DND-41 (cell line): ENCODE measurements at regions not wholly inside any gene's neighbourhood (a gene's known extent, or its start where the extent isn't known, plus 50 kb on each side); places are given as distances from the start of the nearest gene placed in this dataset.

Experiments used
- ATAC-seq: fragments of 200-7000 bp; cut with Tn5 transposase; 3 replicates; pipeline ENCODE4 v1.9.1; 2021; ENCODE audit warnings: low read depth; ENCODE audit not compliant: insufficient read depth
- DNase-seq: peaks from one replicate; pipeline ENCODE4 v3.0.0-alpha.2; 2020
- H2AFZ ChIP-seq: 2 replicates; pipeline ENCODE4 v1.6.0; 2012; ENCODE audit warnings: low read depth, low read length
- H3K27ac ChIP-seq: 2 replicates; pipeline ENCODE4 v1.5.1; 2012; ENCODE audit warnings: low read length, inconsistent platforms
- H3K27me3 ChIP-seq: fragments of 200-600 bp; sonication (generic); 2 replicates; pipeline ENCODE4 v1.6.0; 2012; ENCODE audit warnings: low read length, mild to moderate bottlenecking, inconsistent platforms; ENCODE audit not compliant: insufficient read depth, poor library complexity
- H3K36me3 ChIP-seq: 2 replicates; pipeline ENCODE4 v1.5.1; 2012; ENCODE audit warnings: low read length, inconsistent platforms; ENCODE audit not compliant: insufficient read depth
- H3K4me1 ChIP-seq: 2 replicates; pipeline ENCODE4 v1.5.1; 2012; ENCODE audit warnings: mild to moderate bottlenecking, low read length; ENCODE audit not compliant: insufficient read depth
- H3K4me2 ChIP-seq: 2 replicates; pipeline ENCODE4 v1.6.0; 2012; ENCODE audit warnings: mild to moderate bottlenecking, moderate library complexity, low read length, inconsistent platforms; ENCODE audit not compliant: insufficient read depth
- H3K4me3 ChIP-seq, 2 experiments: fragments of 200-600 bp in 1 of 2; shearing (Covaris generic) in 1 of 2; 2 replicates each; pipeline ENCODE4 v1.5.1; 2012 to 2016; ENCODE audit warnings: inconsistent platforms in 2 of 2, low read length in 2 of 2, mild to moderate bottlenecking in 2 of 2, low read depth in 1 of 2, moderate library complexity in 1 of 2
- H3K79me2 ChIP-seq: 2 replicates; pipeline ENCODE4 v1.6.0; 2012; ENCODE audit warnings: low read length, inconsistent platforms; ENCODE audit not compliant: insufficient read depth
- H3K9ac ChIP-seq: 2 replicates; pipeline ENCODE4 v1.6.0; 2012; ENCODE audit warnings: low read depth, mild to moderate bottlenecking, inconsistent platforms, low read length, moderate library complexity
- H3K9me3 ChIP-seq: 2 replicates; pipeline ENCODE4 v1.5.1; 2012; ENCODE audit warnings: low read length, moderate library complexity, mild to moderate bottlenecking, inconsistent platforms; ENCODE audit not compliant: insufficient read depth, severe bottlenecking
- H4K20me1 ChIP-seq: 2 replicates; pipeline ENCODE4 v1.6.0; 2012; ENCODE audit warnings: low read length; ENCODE audit not compliant: insufficient read depth
- CTCF ChIP-seq: IDR thresholded peaks from 2 replicates; pipeline ENCODE4 v1.5.1; 2012; ENCODE audit warnings: borderline replicate concordance, low read length, moderate library complexity, mild to moderate bottlenecking; ENCODE audit not compliant: poor library complexity, severe bottlenecking; ENCODE audit errors: extremely low read depth
- EZH2 ChIP-seq: IDR thresholded peaks from 3 replicates; pipeline ENCODE4 v1.6.1; 2012; ENCODE audit warnings: borderline replicate concordance, low read depth, mild to moderate bottlenecking, moderate library complexity, low read length, inconsistent platforms; ENCODE audit not compliant: severe bottlenecking

GRCh38 chr2:43088143-43089073 lies 138.0 kb downstream of the ZFP36L2 start:
- peaks cover 10% of the 10 kb centered on the region for H3K9me3 ChIP-seq
- no peak for ATAC-seq
- no peak for DNase-seq
- peak overlapping the region; percentile 1; the same call in 1 of the 2 replicates for H3K27ac ChIP-seq
- no peak overlapping the region for H3K4me3 ChIP-seq
- H3K27me3 ChIP-seq: no peaks in the 10 kb centered on the region
- no peak overlapping the region for H3K9ac ChIP-seq
- H3K4me1 ChIP-seq: peaks cover 40% of the 10 kb centered on the region
- no peaks in the 10 kb centered on the region for H4K20me1 ChIP-seq
- no peaks in the 10 kb centered on the region for H3K36me3 ChIP-seq
- no peak overlapping the region for H2AFZ ChIP-seq
- H3K79me2 ChIP-seq: no peaks in the 10 kb centered on the region
- no peak overlapping the region for H3K4me2 ChIP-seq
- TF ChIP-seq CTCF (no peak), EZH2 (no peak)

GRCh38 chr2:43087413-43087812 lies 139.0 kb downstream of the ZFP36L2 start:
- Histone ChIP-seq H4K20me1 (no peaks in the 10 kb centered on the region), H2AFZ (no peak overlapping the region), H3K36me3 (no peaks in the 10 kb centered on the region), H3K9ac (no peak overlapping the region), H3K9me3 (peaks cover 10% of the 10 kb centered on the region), H3K4me3 (no peak overlapping the region), H3K27me3 (no peaks in the 10 kb centered on the region), H3K4me1 (peaks cover 50% of the 10 kb centered on the region), H3K27ac (peak overlapping the region; percentile 84), H3K4me2 (no peak overlapping the region), H3K79me2 (no peaks in the 10 kb centered on the region)
- no peak for ATAC-seq
- TF ChIP-seq EZH2 (no peak), CTCF (no peak)
- DNase-seq: no peak

- peak overlapping the region; percentile 84 for H3K27ac ChIP-seq
- peaks cover 10% of the 10 kb centered on the region for H3K9me3 ChIP-seq
- DNase-seq (no peak), ATAC-seq (no peak)
- no peaks in the 10 kb centered on the region for H4K20me1 ChIP-seq
- H3K27me3 ChIP-seq: no peaks in the 10 kb centered on the region
- H2AFZ ChIP-seq: no peak overlapping the region
- H3K4me3 ChIP-seq: no peak overlapping the region
- H3K79me2 ChIP-seq: no peaks in the 10 kb centered on the region
- TF ChIP-seq CTCF (no peak), EZH2 (no peak)
- no peak overlapping the region for H3K9ac ChIP-seq
- peaks cover 58% of the 10 kb centered on the region for H3K4me1 ChIP-seq
- H3K36me3 ChIP-seq: no peaks in the 10 kb centered on the region
- H3K4me2 ChIP-seq: no peak overlapping the region
These were observed 139.8 kb downstream of the ZFP36L2 start for GRCh38 chr2:43086451-43087221.
